BLaER1 (cell line): ENCODE measurements at regions not wholly inside any gene's neighbourhood (a gene's known extent, or its start where the extent isn't known, plus 50 kb on each side); places are given as distances from the start of the nearest gene placed in this dataset.
A peak's percentile ranks its signal among the peaks of the same experiment; 100 is the strongest.
"Not testable (repeated sequence)": the region's sequence is repeated elsewhere in the genome, so short reads cannot be mapped to it uniquely, and the experiment has no call there.

Experiments used
- H3K27ac ChIP-seq: shearing (Covaris generic); formaldehyde crosslinking; 2 replicates; pipeline ENCODE4 v1.8.1; 2022
- H3K27me3 ChIP-seq: shearing (Covaris generic); formaldehyde crosslinking; 2 replicates; pipeline ENCODE4 v1.8.1; 2022
- H3K36me3 ChIP-seq: shearing (Covaris generic); formaldehyde crosslinking; 2 replicates; pipeline ENCODE4 v1.8.1; 2022
- H3K4me1 ChIP-seq: shearing (Covaris generic); formaldehyde crosslinking; 2 replicates; pipeline ENCODE4 v1.8.1; 2022
- H3K4me2 ChIP-seq: shearing (Covaris generic); formaldehyde crosslinking; 2 replicates; pipeline ENCODE4 v1.8.1; 2022
- H3K4me3 ChIP-seq: shearing (Covaris generic); formaldehyde crosslinking; 2 replicates; pipeline ENCODE4 v1.8.1; 2022
- H3K9ac ChIP-seq: shearing (Covaris generic); formaldehyde crosslinking; 2 replicates; pipeline ENCODE4 v1.8.1; 2022
- H3K9me3 ChIP-seq: shearing (Covaris generic); formaldehyde crosslinking; 2 replicates; pipeline ENCODE4 v1.8.1; 2022
- H4K20me1 ChIP-seq: shearing (Covaris generic); formaldehyde crosslinking; 2 replicates; pipeline ENCODE4 v1.8.1; 2022
- Cebpa-rat ChIP-seq: shearing (Covaris generic); IDR thresholded peaks from 2 replicates; pipeline ENCODE4 v1.8.1; 2022

DNA sequence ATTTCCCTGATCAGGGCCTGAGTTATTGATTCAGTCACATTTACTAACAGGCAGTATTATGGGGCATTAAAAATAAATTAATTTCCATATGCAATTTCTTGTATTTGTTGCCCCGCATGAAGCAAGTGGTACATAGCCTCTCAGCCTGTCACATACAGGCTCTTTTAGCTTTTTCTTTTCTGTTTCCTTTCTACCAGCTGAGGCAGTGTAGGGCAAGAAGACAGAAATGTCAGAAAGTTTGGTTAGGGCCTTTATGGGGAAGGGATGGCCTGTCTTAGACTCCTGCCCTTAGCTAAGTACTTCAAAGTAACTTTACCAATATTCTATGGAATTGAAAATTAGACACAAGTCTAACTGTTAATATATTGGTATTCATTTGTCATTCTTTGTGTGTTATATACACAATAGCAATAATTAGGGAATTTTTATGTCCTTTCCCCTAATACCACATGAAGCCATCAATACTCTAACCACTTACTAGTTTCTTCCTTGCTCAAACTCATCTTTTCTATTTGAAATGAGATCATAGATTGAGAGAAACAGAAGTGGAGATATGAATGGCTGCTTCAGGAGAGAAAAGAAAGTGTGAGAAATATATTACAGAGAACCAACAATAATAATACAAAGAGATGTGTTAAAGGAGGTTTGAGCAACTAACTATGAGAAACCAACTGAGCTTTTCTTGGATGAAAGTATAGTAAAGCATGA lies 669.6 kb downstream of the PCDH17 start:
- no peak overlapping the region for H3K4me3 ChIP-seq
- H3K9ac ChIP-seq: no peak overlapping the region
- no peak overlapping the region for H3K27ac ChIP-seq
- H4K20me1 ChIP-seq: no peaks in the 10 kb centered on the region
- H3K36me3 ChIP-seq: no peaks in the 10 kb centered on the region
- no peaks in the 10 kb centered on the region for H3K4me1 ChIP-seq
- no peak overlapping the region for H3K4me2 ChIP-seq
- no peaks in the 10 kb centered on the region for H3K9me3 ChIP-seq
- no peak for TF ChIP-seq Cebpa-rat
- no peaks in the 10 kb centered on the region for H3K27me3 ChIP-seq

DNA sequence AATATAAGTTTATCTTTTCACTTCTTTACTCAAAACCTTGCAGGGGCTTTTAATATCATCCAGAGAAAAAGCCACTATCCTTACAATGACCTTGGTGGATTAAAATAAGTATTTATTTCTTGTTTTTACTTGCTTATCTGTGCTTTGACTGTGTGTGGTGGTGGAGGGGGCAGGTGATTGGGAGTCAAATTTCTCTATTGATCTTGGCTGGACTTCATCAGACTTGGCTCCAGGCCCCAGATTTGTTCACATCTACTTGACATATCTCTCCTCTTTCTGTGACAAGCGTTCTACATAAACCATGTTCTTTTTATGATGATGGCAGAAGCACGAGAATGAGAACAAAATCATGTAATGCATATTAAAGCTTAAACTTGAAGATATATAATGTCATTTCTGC lies 670.8 kb downstream of the PCDH17 start:
- Histone ChIP-seq H3K4me2 (no peak overlapping the region), H3K9me3 (no peaks in the 10 kb centered on the region), H3K4me1 (no peaks in the 10 kb centered on the region), H3K36me3 (no peaks in the 10 kb centered on the region), H4K20me1 (no peaks in the 10 kb centered on the region), H3K4me3 (no peak overlapping the region), H3K27ac (no peak overlapping the region), H3K27me3 (no peaks in the 10 kb centered on the region), H3K9ac (no peak overlapping the region)
- no peak for TF ChIP-seq Cebpa-rat

DNA sequence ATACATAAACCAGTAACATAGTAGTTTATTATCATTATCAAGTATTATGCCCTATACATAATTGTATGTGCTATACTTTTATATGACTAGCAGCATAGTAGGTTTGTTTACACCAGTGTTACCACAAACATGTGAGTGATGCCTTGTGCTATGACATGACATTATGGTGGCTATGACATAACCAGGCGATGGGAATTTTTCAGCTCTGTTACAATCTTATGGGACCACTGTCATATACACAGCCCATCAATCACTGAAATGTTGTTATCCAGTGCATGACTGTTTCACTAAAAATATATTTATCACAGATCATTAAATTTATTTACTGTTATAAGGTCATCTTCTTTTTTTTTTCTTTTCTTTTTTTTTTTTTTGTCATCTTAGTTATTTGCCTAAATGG lies 674.5 kb downstream of the PCDH17 start:
- Histone ChIP-seq H3K36me3 (no peaks in the 10 kb centered on the region), H3K27ac (no peak overlapping the region), H3K9me3 (no peaks in the 10 kb centered on the region), H3K27me3 (no peaks in the 10 kb centered on the region), H3K9ac (no peak overlapping the region), H3K4me1 (no peaks in the 10 kb centered on the region), H3K4me3 (no peak overlapping the region), H4K20me1 (no peaks in the 10 kb centered on the region), H3K4me2 (no peak overlapping the region)
- no peak for TF ChIP-seq Cebpa-rat

DNA sequence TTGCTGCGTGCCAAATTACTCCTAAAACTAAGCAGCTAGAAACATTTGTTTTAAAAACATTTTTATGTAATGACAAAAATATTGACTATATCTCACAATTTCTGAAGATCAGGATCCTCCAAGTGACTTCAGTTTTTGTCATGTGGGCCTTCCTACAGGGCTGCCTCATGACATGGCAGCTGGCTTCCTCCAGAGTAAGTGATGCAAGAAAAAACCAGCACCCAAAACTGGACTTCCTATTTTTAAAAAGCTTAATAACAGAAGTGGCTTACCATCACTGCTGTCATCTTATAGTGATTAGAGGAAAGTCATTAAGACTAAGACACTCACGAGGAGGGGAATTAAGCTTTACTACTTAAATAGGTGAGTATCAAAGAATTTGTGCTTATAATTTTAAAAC lies 681.7 kb downstream of the PCDH17 start:
- H4K20me1 ChIP-seq: no peaks in the 10 kb centered on the region
- no peaks in the 10 kb centered on the region for H3K36me3 ChIP-seq
- H3K9ac ChIP-seq: no peak overlapping the region
- H3K4me1 ChIP-seq: peaks cover 20% of the 10 kb centered on the region
- H3K4me3 ChIP-seq: no peak overlapping the region
- TF ChIP-seq Cebpa-rat: no peak
- peak overlapping the region; percentile 31 for H3K4me2 ChIP-seq
- H3K27ac ChIP-seq: peak overlapping the region; percentile 1; the same call in 1 of the 2 replicates
- H3K9me3 ChIP-seq: peaks cover 1% of the 10 kb centered on the region
- H3K27me3 ChIP-seq: no peaks in the 10 kb centered on the region

DNA sequence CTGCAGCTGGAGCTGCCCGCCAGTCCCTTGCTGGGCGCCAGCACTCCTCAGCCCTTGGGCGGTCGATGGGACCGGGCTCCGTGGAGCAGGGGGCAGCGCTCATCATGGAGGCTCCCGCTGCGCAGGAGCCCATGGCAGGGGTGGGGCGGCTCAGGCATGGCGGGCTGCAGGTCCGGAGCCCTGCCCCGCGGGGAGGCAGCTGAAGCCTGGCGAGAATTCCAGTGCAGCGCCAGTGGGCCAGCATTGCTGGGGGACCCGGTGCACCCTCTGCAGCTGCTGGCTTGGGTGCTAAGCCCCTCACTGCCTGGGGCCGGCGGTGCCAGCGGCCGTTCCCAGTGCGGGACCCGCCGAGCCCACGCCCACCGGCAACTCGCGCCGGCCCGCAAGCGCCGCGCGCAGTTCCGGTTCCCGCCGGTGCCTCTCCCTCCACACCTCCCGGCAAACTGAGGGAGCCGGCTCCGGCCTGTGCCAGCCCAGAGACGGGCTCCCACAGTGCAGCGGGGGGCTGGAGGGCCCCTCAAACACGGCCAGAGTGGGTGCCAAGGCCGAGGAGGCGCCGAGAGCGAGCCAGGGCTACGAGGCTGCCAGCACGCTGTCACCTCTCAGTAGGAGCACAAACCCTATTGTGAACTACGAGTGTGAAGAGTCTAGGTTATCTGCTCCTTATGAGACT lies 687.1 kb downstream of the PCDH17 start:
- Histone ChIP-seq H3K4me3 (no peak overlapping the region), H3K4me2 (no peak overlapping the region), H3K36me3 (no peaks in the 10 kb centered on the region), H3K4me1 (peaks cover 5% of the 10 kb centered on the region), H3K9me3 (peaks cover 9% of the 10 kb centered on the region), H3K27me3 (no peaks in the 10 kb centered on the region), H3K9ac (no peak overlapping the region), H4K20me1 (no peaks in the 10 kb centered on the region), H3K27ac (no peak overlapping the region)
- TF ChIP-seq Cebpa-rat: no peak

DNA sequence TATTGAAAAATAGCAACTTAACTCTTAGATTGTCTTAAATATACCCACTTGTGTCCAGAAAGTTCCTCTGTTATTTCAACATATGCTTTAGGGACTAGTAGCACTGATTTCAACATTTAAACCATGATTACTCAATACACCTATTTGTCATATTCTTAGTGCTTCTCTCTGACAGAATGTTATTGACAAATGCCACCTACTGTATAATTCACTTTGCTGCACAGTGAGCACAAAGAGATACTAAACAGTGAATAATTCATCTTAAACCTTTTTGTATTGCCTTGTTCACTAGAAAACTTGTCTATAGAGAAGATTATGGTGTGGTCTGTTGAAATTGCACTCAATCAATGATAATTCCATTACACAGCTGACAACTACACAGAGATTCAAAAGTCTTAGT lies 692.6 kb downstream of the PCDH17 start:
- no peaks in the 10 kb centered on the region for H3K4me1 ChIP-seq
- H3K27me3 ChIP-seq: no peaks in the 10 kb centered on the region
- no peak overlapping the region for H3K4me3 ChIP-seq
- no peaks in the 10 kb centered on the region for H3K9me3 ChIP-seq
- no peak overlapping the region for H3K4me2 ChIP-seq
- TF ChIP-seq Cebpa-rat: no peak
- no peaks in the 10 kb centered on the region for H4K20me1 ChIP-seq
- no peak overlapping the region for H3K9ac ChIP-seq
- no peak overlapping the region for H3K27ac ChIP-seq
- no peaks in the 10 kb centered on the region for H3K36me3 ChIP-seq

DNA sequence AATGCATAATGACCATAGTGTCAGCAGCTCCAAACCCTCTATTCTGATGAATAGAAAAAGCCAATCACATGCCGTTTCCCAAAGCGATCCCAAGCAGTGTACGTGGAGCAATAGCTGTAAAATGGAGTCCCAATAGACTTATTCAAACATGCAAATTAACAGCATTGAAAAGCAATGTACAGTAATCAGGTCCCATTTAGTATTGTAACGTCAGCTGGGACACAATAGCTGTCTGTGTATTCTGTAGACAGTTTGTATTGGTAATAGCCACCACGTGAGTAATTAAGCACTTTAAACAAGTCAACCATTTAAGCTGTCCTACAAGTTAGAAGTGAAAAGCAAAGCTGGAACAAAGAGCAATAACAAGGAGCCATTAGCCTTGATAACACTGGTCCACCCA lies 698.2 kb downstream of the PCDH17 start:
- H4K20me1 ChIP-seq: no peaks in the 10 kb centered on the region

DNA sequence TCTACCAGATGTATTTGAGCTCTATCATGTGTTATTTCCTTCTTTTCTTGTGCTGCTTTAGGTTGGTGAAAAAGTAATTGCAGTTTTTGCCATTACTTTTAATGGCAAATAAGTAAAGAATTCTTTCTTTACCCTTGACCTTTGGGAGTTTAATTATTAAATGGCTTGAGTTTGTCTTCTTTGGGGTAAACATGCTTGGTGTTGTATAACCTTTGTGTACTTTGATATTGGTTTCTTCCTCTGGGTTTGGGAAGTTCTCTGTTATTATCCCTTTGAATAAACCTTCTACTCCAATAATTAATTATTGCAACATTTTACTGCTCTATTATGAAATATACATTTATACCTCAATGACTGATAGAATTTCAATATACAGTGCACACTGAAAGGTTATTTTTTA lies 709.4 kb downstream of the PCDH17 start:
- H3K9me3 ChIP-seq: no peaks in the 10 kb centered on the region
- no peaks in the 10 kb centered on the region for H3K4me1 ChIP-seq
- H3K4me3 ChIP-seq: no peak overlapping the region
- H3K4me2 ChIP-seq: no peak overlapping the region
- no peak overlapping the region for H3K9ac ChIP-seq
- no peaks in the 10 kb centered on the region for H4K20me1 ChIP-seq
- H3K36me3 ChIP-seq: no peaks in the 10 kb centered on the region
- no peak for TF ChIP-seq Cebpa-rat
- H3K27me3 ChIP-seq: no peaks in the 10 kb centered on the region
- no peak overlapping the region for H3K27ac ChIP-seq

More for the DNA sequence above, 698.2 kb downstream of the PCDH17 start:
- Histone ChIP-seq H3K27ac (no peak overlapping the region), H3K4me2 (no peak overlapping the region), H3K27me3 (no peaks in the 10 kb centered on the region), H3K36me3 (no peaks in the 10 kb centered on the region), H3K4me1 (no peaks in the 10 kb centered on the region), H3K9ac (no peak overlapping the region), H3K9me3 (no peaks in the 10 kb centered on the region), H3K4me3 (no peak overlapping the region)
- TF ChIP-seq Cebpa-rat: no peak

DNA sequence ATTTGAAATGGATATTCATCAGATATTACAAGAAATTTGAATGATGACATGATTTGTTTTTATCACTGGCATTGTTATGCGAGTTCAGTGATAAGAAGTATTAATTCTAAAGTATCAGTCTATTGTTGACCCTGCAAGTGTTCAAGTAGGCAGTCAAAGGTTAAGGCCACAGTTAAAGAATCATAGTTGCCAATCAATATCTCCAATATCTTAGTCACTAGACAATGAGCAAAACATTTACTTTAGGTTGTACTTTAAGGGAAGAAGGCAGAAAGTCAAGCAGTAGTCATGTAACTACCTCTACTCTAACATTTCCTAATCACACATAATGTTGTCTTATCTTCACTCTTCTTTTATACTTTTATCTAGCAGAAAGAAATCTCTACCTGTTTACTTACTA lies 709.8 kb downstream of the PCDH17 start:
- H3K36me3 ChIP-seq: no peaks in the 10 kb centered on the region
- no peak for TF ChIP-seq Cebpa-rat
- H3K4me3 ChIP-seq: no peak overlapping the region
- no peaks in the 10 kb centered on the region for H3K9me3 ChIP-seq
- H3K4me2 ChIP-seq: no peak overlapping the region
- no peak overlapping the region for H3K9ac ChIP-seq
- no peaks in the 10 kb centered on the region for H3K4me1 ChIP-seq
- H3K27ac ChIP-seq: no peak overlapping the region
- no peaks in the 10 kb centered on the region for H4K20me1 ChIP-seq
- no peaks in the 10 kb centered on the region for H3K27me3 ChIP-seq

DNA sequence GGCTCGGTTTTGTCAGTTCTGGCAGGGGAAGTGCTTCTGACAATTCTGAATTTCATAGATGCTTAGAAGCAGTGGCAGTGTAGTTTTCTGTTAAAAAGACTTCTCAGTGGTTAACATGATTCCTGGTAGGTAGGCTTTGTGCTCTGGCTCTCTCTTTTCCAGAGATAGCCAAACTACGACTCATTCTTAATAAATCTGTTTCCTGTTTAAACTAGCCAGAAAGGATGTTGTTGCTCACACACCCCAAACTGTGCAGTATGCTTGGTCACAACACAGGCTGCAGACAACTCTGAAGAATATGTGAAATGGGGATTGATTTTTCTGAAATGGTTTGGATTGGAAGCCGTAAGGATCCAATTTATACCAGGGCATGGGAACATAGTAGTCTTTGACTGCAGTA lies 711.5 kb downstream of the PCDH17 start:
- no peaks in the 10 kb centered on the region for H3K4me1 ChIP-seq
- H3K4me2 ChIP-seq: no peak overlapping the region
- TF ChIP-seq Cebpa-rat: no peak
- no peaks in the 10 kb centered on the region for H3K36me3 ChIP-seq
- H4K20me1 ChIP-seq: no peaks in the 10 kb centered on the region
- H3K4me3 ChIP-seq: no peak overlapping the region
- H3K9ac ChIP-seq: no peak overlapping the region
- H3K27me3 ChIP-seq: no peaks in the 10 kb centered on the region
- no peaks in the 10 kb centered on the region for H3K9me3 ChIP-seq
- no peak overlapping the region for H3K27ac ChIP-seq

DNA sequence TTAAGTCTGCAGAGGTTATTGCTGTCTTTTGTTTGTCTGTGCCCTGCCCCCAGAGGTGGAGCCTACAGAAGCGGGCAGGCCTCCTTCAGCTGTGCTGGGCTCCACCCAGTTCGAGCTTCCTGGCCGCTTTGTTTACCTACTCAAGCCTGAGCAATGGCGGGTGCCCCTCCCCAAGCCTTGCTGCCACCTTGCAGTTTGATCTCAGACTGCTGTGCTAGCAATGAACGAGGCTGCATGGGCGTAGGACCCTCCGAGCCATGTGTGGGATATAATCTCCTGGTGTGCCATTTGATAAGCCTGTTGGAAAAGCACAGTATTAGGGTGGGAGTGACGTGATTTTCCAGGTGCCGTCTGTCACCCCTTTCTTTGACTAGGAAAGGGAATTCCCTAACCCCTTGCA lies 720.6 kb downstream of the PCDH17 start:
- H3K9me3 ChIP-seq: peaks cover 11% of the 10 kb centered on the region
- H3K27me3 ChIP-seq, H3K4me3 ChIP-seq, H4K20me1 ChIP-seq, H3K27ac ChIP-seq, H3K4me1 ChIP-seq, H3K4me2 ChIP-seq, H3K9ac ChIP-seq, H3K36me3 ChIP-seq: not testable (repeated sequence)
